ENCODE measurements at regions not wholly inside any gene's neighbourhood (a gene's known extent, or its start where the extent isn't known, plus 50 kb on each side); places are given as distances from the start of the nearest gene placed in this dataset.

DNA sequence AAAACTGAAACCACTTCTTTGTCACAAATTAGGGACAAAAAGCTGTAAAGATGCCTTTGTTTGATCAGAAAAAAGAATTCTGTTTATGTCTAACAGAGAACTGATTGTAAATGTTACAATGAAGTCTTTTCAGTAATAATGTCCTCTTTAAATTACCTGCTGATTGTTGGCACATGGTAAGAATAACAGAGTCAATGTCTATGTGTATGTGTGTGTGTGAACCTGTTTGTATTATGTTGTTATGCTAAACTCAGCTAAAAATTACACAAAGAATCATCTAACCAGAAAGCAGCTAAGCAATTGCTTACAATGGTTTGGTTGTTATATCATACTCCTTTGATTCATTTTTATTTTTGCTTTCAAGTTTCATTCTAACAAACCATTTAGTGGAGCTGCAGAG, 159.1 kb upstream of the PDZRN3 start:
- no peaks in the 10 kb centered on the region for H3K36me3 ChIP-seq
- no peaks in the 10 kb centered on the region for H3K9me3 ChIP-seq
- H3K27ac ChIP-seq = no peak overlapping the region
- TF ChIP-seq, protein P1, sequence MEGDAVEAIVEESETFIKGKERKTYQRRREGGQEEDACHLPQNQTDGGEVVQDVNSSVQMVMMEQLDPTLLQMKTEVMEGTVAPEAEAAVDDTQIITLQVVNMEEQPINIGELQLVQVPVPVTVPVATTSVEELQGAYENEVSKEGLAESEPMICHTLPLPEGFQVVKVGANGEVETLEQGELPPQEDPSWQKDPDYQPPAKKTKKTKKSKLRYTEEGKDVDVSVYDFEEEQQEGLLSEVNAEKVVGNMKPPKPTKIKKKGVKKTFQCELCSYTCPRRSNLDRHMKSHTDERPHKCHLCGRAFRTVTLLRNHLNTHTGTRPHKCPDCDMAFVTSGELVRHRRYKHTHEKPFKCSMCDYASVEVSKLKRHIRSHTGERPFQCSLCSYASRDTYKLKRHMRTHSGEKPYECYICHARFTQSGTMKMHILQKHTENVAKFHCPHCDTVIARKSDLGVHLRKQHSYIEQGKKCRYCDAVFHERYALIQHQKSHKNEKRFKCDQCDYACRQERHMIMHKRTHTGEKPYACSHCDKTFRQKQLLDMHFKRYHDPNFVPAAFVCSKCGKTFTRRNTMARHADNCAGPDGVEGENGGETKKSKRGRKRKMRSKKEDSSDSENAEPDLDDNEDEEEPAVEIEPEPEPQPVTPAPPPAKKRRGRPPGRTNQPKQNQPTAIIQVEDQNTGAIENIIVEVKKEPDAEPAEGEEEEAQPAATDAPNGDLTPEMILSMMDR (IDR thresholded peaks at IDR 0.05) = no peak
- TF ChIP-seq POLR2A (IDR thresholded peaks at IDR 0.05) = no peak
- no peaks in the 10 kb centered on the region for H3K4me1 ChIP-seq
- DNase-seq = no peak
- H3K4me3 ChIP-seq = no peak overlapping the region
- no peaks in the 10 kb centered on the region for H3K27me3 ChIP-seq

DNA sequence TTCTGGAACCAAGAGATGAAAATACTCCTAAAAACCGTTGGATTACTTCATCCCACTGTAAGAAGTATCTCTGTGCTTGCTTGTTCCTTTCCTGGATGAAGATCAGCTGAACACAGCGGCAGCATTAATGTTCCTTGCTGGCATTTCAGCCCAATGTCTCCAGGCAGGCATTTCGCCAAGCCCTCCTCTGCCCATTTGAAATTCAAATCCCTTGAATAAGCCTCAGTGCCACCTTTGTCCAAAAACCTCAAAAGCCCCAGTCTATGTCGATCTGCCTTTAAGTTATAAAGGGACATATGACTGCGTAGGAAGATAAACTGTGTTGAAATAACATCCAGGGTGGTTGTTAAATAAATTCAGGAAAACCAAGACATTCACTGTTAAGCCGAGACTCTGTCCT, 156.8 kb upstream of the PDZRN3 start:
- TF ChIP-seq, protein P1 (IDR thresholded peaks at IDR 0.05) = no peak
- no peak for TF ChIP-seq POLR2A (IDR thresholded peaks at IDR 0.05)
- H3K27ac ChIP-seq = no peak overlapping the region

DNA sequence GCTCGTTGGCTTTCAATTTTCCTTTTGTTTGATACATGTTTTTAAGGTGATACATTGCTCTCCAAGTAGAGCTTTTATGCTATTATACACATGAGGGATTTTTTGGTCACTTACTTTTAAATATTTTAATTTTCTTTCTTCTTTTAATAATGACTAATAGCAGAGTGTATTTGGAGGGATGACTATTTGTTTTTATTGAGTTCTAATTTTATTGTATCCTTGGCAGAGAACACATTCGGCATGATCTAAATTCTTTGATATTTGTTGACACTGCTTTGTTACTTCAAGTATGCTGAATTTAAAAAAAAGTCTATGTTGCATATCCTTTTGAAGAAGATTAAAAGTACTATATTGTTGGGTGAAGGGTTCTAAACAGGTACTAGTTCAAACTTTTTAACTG, 149.9 kb upstream of the PDZRN3 start:
- Histone ChIP-seq H3K27ac (no peak overlapping the region), H3K4me3 (no peak overlapping the region), H3K36me3 (no peaks in the 10 kb centered on the region), H3K9me3 (no peaks in the 10 kb centered on the region), H3K4me1 (no peaks in the 10 kb centered on the region), H3K27me3 (no peaks in the 10 kb centered on the region)
- DNase-seq = no peak
- TF ChIP-seq, protein P1 (IDR thresholded peaks at IDR 0.05) = no peak
- no peak for TF ChIP-seq POLR2A (IDR thresholded peaks at IDR 0.05)

More for the DNA sequence above, 156.8 kb upstream of the PDZRN3 start:
- DNase-seq = no peak
- Histone ChIP-seq H3K36me3 (no peaks in the 10 kb centered on the region), H3K27me3 (no peaks in the 10 kb centered on the region), H3K4me1 (no peaks in the 10 kb centered on the region), H3K9me3 (no peaks in the 10 kb centered on the region), H3K4me3 (no peak overlapping the region)

DNA sequence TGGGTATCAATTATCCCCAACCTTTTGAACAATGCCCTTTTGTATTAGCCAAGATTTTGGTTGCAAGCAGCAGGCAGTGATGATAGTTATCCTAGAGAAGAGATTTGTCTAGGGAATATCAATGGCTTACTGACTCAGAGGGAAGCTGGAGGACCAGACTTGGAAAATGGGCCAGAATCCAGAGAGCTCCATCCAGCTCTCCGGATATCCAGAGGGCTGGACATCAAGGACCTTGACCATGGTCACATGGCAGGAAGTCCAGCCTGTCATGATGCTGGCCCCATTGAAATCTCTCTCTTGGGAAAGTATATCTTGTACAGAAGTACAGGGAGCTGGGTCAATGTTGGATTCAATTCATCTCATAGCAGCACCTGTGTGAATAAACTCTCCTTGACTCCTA, 148.5 kb upstream of the PDZRN3 start:
- Histone ChIP-seq H3K4me1 (no peaks in the 10 kb centered on the region), H3K9me3 (no peaks in the 10 kb centered on the region), H3K27me3 (no peaks in the 10 kb centered on the region), H3K36me3 (no peaks in the 10 kb centered on the region), H3K27ac (no peak overlapping the region), H3K4me3 (no peak overlapping the region)
- no peak for DNase-seq
- no peak for TF ChIP-seq POLR2A (IDR thresholded peaks at IDR 0.05)
- TF ChIP-seq, protein P1 (IDR thresholded peaks at IDR 0.05) = no peak

DNA sequence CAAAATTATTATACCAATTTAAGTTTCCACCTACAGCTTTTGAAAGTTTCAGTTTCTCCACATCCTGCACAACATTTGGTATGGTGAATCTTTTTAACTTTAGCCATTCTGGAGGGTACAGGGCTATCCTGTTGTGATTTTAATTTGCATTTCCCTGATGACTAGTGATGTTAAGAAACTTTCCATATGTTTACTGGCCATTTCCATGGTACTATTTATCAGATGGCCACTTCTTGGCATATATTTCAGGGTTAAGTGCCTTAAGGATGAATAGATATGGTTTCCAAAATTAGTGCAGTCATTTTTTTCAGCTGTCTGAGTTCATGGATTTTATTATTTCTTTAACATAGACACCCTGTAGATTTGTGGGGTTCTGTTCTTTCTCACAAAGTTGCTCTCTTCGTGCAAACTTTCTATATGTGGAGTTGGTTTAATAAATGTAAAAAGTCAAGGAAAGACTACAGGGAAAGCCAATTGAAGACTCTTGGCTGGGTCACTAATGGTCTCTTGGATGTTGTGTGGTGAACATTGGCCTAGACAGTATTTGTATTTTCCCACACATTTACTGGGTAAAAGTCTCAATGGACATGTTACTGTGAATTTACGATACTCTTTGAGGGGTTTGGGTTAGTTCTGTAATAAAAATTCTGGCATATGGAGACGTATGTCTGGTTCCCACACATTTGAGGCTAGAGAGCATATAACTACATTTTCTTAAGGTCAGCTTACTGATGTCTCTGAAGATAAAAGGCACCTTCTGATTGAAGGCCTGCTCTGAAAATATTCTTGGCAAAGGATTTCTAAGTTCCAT, 147.5 kb upstream of the PDZRN3 start:
- TF ChIP-seq POLR2A (IDR thresholded peaks at IDR 0.05) = no peak
- TF ChIP-seq, protein P1 (IDR thresholded peaks at IDR 0.05) = no peak

More for the DNA sequence above, 147.5 kb upstream of the PDZRN3 start:
- no peaks in the 10 kb centered on the region for H3K4me1 ChIP-seq
- no peak for DNase-seq
- no peaks in the 10 kb centered on the region for H3K36me3 ChIP-seq
- no peaks in the 10 kb centered on the region for H3K9me3 ChIP-seq
- H3K4me3 ChIP-seq = no peak overlapping the region
- no peaks in the 10 kb centered on the region for H3K27me3 ChIP-seq
- H3K27ac ChIP-seq = no peak overlapping the region

Data from Peyer's patch (tissue), 4 donors.